Urothelium cell line (cell line): ENCODE measurements at regions not wholly inside any gene's neighbourhood (a gene's known extent, or its start where the extent isn't known, plus 50 kb on each side); places are given as distances from the start of the nearest gene placed in this dataset.
"Not testable (repeated sequence)": the region's sequence is repeated elsewhere in the genome, so short reads cannot be mapped to it uniquely, and the experiment has no call there.

ENCODE experiments used
- DNase-seq: peaks from one replicate; pipeline ENCODE4 v3.0.0; 2011; ENCODE audit warnings: low spot score, mixed read lengths
- FAIRE-seq: peaks from 2 replicates; lab custom pipeline; 2011; peaks lifted over from hg19 to GRCh38; lab: Jason Lieb, UNC

DNA sequence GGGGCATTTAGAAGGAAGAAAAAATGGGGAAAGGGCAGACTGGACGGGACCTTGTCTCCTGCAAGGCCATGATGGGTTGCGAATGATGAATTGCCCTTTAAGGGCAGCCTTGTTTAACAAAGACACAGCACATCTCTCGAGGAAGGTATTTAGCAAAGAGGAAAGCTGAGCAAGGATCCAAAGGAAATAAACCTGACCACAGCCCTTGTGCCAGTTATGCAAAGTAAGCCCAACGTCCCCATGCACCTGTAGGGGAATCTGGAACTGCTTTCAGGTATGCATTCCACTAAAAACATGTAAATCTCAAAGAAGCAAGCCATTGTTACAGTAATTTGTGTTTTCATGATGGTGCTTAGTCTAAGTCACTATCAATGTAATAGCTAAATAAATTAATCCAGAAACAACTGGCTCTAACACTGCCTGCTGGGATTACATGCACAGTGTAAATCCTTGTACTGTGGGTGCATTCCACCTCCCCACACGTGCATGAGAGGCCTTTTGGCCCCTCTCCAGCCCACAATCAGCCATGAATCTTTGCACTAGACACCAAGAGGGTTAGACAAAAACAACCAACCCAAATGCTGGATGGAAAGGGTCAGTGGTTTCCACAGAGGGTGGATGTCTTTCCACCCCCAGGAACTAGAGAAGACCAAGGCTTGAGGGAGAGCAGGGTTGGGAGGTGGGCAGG lies 228.8 kb upstream of the KAZN start:
- DNase-seq (no peak), FAIRE-seq (no peak)

DNA sequence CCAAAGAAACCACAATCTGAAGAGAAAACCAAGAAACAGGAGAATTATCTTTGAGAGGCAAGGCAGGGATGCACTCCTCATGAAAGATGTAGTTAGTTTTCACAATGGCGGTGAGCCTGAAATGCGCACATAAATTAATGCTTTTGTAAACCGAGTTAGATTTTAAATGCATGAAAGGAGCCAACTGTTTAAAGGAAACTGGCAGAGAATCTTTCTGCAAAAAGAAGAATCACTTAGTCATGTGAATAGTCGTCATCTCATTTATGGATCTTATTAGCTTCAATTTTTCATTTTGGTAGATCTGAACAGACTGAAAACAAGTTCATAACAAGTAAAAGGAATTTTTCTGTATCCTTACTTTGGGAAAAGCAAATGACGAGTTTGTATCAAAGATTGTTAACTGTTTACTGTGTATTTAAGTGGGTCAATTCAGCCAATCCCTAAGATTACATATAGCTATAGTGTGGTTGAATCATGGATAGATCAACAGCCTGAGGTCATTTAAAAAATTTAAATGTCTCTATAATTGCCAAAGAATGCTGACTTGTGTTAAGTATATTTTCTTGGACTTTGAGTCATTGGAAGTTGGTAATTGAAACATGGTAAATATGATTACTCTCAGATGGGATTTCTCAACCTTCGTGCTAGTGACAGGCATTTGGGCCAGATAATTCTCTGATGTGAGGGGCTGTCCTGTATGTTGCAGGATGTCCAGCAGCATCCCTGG lies 226.6 kb upstream of the KAZN start:
- FAIRE-seq: no peak
- DNase-seq: no peak

DNA sequence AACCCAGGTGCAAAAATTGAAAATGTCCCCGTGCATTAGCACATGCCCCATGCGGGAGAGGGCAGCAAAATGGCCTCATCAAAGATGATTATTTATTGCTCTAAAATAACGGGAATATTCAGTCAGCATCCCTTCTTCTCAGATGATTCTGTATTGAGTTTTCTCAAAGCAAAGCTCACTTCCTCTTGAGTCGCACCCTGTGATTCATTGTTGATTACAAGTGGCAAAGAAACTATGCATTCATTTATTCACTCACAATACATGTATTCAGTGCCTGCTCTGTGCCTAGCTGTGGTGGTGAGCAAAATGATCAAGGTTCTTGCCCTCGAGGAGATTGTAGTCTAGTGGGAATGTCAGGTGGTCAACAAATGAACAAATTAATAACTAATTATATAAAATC lies 226.0 kb upstream of the KAZN start:
- no peak for FAIRE-seq

DNA sequence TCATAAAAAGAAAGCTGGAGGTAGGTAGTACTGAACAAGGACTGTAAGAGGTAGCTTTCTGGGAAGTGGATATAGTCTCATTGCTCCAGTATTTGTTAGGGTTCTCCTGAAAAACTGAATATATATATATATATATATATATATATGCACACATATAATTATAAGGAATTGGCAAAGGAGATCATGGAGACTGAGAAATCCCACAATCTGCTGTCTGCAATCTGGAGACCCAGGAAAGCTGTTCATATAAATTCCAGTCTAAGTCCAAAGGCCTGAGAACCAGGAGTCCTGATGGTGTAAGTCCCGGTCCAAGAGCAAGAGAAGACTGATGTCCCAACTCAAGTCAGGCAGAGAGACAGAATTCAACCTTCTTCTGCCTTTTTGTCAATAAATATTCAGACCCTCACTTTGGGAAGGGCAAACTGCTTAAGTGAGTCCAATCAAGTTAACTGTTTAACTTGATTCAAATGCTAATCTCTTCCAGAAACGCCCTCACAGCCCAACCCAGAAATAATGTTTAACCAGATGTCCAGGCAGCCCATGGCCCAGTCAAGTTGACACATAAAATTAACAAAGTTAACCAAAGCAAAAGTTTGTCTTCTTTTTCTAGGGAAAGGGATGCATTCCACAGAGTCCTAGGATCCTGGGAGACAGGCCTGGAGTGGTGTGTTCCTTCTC lies 225.3 kb upstream of the KAZN start:
- FAIRE-seq: no peak
- DNase-seq: no peak

More for the DNA sequence above, 226.0 kb upstream of the KAZN start:
- no peak for DNase-seq

DNA sequence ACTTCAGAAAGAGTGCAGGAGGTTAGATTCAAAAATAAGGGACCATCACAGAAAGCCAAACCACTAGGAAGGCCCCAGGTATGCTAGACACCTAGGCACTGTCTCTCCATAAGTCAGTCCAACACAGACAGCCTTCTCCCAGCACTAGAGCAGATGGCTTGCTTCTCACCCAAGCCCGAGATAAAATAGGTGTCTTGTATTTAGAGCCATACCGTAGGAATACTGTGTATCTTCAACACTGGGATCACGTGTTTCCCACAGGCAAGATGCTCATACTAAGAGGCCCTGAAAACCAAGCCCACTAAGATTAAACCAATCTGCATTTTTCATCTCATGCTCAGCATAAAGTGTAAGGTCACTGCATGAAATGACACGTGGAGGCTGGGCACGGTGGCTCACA lies 223.3 kb upstream of the KAZN start:
- DNase-seq (no peak), FAIRE-seq (no peak)

DNA sequence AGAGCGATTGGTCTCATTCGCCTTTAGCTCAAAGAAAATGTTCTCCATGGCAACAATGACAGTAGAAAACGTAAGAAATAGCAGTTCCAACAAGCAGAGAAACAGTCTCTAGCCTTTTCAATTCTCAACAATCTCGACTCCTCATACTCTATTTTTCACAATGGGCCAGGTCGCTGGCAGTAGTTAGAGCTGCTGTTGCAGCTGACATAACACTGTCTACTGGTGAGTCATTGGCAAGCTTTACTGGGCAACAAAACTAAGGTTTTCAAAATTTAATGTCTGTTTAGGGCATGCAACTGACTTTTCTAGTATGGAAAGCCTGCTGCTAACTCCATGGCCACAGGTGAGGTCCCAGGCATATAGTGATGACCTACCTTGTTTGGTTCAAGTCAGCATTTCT lies 221.1 kb upstream of the KAZN start:
- no peak for FAIRE-seq

DNA sequence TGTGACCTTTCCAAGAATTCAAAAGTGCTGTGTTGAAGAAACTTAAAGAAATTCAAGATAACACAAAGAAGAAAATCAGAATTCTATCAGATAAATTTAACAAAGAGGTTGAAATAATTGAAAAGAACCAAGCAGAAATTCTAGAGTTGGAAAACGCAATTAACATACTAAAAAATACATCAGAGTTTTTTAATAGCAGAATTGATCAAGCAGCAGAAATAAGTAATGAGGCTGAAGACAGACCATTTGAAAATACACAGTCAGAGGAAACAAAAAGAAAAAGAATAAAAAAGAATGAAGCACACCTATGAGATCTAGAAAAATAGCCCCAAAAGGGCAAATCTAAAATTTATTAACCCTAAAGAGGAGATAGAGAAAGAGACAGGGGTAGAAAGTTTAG lies 218.1 kb upstream of the KAZN start:
- no peak for FAIRE-seq
- DNase-seq: no peak

More for the DNA sequence above, 221.1 kb upstream of the KAZN start:
- no peak for DNase-seq

DNA sequence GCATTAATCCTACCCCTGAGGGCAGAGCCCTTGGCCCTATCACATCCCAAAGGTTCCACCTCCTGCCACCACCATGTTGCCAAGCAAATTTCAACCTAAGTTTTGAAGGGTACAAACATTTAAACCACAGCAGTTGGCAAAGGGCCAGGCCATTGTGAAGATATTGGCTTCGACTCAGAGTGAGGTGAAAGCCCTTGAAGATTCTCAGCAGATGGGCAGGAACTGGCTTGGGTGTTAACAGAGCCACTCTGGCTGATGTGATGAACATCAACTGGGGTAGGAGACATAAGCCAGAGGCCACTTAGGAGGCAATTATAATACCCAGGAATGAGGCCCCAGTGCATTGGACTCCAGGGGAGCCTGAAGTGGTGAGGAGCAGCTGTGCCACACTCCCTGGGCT lies 207.7 kb upstream of the KAZN start:
- DNase-seq (no peak), FAIRE-seq (no peak)

DNA sequence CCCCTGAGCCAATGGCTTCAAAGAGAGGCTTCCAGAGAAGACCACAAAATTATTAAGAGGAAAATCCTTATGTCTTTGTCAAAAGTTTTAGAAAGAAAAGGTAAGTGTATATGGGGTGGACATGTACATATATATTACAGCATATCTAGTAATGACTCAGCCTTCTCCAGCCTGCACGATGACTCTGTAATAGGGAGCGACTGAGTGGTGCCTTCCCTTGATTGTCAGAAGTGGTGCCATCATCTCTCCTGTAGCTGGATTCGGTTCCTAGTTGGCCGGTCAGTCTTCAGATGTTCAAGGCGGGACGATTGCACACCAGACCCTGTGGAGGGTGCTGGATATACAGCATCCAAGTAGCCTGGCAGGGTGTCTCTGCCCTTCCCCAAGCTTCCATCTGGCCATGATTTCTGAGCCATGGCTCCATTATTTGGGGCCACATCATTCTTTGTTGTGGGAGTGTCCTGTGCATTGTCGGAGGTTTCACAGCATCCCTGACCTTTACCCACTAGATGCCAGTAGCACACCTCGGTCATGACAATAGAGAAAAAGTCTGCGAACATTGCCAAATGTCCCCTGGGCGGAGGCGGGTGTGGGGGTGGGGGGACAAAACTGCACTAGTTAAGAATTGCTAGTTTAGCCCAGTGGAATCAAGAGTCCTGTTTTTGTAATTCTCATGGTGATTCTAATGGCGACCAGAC lies 206.2 kb upstream of the KAZN start:
- no peak for DNase-seq
- no peak for FAIRE-seq

DNA sequence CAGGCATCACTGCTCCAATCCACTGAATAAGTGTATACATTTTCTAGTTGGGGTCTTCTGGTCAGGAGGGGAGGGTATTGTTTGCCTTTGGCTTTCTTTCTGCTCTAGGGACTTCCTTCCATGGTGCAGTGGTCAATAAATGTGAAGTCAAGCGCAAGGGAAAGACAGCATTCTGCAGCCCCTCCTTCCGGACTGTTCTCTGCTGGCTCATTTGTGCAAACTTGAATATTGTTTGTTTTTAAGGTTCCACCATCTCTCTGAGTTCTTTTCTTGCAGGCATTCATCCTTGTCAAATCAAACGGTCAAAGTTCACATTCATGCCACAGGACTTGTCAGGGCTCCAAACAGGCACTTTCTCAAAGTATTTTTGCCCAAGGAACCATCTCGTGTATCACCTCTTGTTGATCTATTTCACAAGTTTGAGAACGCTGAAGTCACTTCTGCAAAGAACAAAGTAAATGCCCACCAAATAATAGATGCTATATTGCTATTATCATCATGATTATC lies 205.6 kb upstream of the KAZN start:
- DNase-seq (no peak), FAIRE-seq (no peak)

DNA sequence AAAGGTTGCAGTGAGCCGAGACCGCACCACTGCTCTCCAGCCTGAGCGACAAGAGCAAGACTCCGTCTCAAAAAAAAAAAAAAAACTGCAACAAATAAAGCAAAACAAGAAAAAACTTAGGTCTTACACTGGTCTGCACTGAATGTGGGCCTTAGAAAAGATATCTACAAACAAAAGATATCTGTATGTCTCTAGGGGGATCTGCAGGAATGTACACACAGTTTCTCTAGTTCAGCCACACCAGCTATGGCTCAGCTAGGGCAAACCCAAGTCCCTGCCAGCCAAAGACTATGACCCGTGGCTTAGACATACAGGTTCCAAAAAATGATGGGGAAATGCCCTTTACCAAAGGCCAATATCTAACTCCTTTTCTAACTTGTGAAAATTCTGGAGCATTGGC lies 202.4 kb upstream of the KAZN start:
- FAIRE-seq (no peak), DNase-seq (no peak)

DNA sequence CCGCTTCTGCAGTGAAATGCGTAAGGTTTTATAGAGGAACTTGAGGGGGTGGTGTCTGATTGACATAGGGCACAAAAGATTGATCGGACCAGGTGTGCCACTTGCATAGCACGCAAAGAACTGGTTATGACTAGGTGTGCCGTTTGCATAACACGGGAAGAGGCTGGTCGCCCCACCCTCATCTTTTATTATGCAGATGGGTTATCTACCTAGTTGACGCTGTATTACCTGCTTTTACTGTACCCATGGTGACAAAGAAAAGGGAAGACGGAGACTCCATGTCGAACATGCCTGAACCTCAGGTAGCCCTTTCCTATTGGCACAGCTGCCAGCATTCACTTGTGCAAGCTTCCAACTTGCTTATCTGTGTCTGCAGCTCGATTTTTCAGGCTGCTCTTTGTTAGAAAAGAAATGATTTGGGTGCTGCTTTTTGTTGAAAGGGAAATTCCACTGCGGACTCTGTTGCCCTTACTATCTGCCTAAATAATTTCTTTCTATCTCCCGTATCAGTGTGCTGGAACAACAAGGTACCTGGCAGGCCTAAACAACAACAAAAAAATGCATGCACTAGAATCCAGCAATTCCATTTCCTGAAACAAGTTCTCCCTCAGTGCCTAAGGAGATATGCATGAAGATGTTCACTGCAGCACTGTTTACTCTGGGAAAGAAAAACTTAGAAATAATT lies 194.4 kb upstream of the KAZN start:
- no peak for DNase-seq
- FAIRE-seq: no peak

DNA sequence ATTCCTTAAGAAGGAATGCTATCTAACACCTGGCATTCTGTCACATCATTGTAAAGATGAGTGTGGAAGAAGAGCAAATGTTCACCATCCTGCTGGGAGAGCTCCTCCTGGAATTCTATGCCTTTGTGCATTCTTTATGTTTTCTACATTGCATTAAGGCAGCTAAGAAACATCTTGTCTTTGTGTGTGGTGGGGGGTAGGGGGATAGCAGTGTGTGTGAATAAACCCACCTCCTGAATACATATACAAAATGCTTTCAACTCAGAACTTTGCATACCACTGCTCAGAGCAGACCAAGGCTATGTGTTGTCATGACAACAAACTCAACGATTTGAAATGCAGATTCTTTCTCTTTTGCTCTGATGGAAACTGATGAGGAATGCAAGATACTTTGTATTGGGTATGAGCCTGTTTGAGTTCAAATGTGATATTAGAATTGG lies 193.6 kb upstream of the KAZN start:
- no peak for DNase-seq

DNA sequence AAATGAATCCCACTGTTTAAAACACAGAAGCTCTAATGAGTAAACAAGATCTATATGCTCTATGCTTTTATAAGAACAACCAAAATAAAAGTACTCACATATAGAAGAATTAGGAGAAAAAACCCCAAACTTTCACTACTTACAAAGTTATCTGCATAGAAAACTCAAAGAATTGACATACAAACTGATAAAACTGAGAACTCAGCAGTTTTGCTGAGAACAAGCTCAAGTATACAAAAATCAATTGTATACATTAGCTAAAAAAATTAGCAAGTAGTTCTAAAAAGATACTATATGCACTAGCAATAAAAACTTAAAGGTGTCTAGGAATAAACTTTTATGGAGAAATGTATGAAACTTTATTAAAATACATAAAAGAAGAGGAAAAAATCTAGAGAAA lies 186.2 kb upstream of the KAZN start:
- no peak for FAIRE-seq

More for the DNA sequence above, 193.6 kb upstream of the KAZN start:
- FAIRE-seq: no peak

DNA sequence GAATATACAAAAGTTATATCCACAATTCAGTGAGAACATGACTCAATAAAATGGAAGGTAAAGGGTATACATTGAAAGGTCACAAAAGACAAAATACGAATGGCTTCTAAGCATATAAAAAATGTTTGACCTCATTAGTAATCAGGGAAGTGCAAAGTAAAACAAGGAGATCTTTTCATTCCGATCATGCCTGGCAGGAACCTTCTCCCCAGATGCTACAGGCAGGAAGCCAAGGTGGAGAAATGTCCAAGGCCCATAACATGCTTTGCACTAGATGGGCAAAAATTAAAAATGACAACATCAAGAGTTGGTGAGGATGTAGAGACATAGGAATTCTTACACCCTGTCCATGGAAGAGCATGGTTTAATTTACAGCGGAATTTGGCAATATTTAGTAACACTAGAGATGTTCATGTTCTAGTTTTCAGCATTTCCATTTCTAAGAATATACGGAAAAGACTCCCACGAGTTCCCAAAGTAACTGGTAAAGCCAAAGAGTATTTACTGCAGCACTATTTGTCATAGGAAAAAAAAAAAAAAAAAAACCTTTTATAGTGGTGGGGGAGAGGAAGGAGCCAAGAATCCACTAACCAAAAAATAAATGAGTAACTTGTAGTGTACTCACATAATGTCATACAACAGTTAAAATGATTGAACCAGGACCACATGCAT lies 184.5 kb upstream of the KAZN start:
- peak; percentile 45 for DNase-seq
- FAIRE-seq: no peak

More for the DNA sequence above, 186.2 kb upstream of the KAZN start:
- DNase-seq: no peak

DNA sequence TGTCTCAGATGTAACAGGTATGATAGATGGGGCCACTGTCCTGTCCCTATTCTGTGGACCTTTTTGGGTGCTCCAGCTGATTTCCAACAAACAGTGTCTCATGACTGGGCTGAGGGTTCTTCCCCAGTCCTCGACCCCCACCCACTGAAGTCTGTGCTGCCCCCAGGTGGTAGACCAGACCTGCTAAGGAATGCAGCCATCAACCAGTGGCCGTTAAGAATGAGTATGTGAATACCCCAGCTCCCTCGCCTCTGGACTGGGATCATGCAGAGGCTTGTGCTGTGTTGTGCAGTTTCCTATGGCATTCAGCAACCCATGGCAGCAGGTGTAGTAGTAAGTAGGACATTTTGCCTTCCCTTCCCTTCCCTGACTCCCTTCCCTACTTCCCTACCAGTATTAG lies 183.1 kb upstream of the KAZN start:
- FAIRE-seq (peak; percentile 37), DNase-seq (no peak)

DNA sequence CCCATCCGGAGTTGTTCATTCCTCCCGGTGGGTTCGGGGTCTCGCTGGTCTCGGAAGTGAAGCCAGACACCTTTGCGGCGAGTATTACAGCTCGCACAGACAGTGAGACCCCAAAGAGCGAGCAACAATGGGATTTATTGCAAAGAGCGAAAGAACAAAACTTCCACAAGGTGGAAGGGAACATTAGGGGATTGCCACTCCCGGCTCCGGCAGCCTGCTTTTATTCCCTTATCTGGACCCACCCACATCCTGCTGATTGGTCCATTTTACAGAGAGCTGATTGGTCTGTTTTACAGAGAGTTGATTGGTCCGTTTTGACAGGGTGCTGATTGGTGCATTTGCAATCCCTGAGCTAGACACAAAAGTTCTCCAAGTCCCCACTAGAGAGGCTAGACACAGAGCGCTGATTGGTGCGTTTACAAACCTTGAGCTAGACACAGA lies 178.7 kb upstream of the KAZN start:
- not testable (repeated sequence) for DNase-seq, FAIRE-seq

DNA sequence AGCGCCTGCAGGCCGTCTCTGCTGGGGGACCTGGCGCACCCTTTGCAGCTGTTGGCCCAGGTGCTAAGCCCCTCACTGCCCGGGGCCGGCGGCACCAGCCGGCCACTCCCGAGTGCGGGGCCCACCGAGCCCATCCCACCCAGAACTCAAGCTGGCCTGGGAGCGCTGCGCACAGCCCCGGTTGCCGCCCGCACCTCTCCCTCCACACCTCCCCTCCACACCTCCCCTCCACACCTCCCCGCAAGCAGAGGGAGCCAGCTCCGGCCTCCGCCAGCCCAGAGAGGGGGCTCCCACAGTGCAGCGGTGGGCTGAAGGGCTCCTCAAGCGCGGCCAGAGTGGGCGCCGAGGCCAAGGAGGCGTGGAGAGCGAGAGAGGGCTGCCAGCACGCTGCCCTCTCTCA lies 177.8 kb upstream of the KAZN start:
- DNase-seq (no peak), FAIRE-seq (no peak)

DNA sequence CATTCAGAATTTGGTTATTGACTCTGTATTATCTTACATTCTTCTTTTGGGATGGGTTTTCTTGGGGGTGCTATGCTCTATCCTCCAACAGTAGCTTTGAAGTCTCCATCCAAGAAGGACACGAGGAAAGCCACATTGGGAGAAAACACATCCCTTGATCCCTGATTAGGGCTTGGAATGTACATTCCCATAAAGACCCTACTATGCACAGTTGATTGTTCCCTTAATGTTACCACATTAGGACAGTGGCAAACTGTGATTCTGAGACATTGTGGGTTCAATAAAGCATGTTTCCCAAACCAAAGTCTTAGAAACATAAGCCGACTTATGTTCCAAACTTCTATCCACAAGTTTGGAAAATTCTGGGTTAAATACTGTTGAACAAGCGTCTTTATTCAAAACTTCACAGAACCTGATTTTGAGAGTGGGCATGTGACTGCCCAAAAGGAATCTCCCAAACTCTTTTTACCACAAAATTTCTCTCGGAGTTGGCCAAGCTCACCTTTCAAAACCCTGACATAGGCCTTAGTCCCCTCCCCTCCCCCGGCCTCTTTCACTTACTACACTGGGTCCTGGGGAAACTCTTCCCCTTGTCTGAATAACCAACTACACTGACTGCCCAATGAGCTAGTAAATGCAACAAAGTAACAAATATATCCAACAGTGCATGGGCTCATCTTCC lies 177.0 kb upstream of the KAZN start:
- no peak for DNase-seq
- no peak for FAIRE-seq
